ENCODE measurements at regions not wholly inside any gene's neighbourhood (a gene's known extent, or its start where the extent isn't known, plus 50 kb on each side); places are given as distances from the start of the nearest gene placed in this dataset.
"Not testable (repeated sequence)": the region's sequence is repeated elsewhere in the genome, so short reads cannot be mapped to it uniquely, and the experiment has no call there.

- 57 to 61% methylated on average over 2 of the region's 2 CpGs for WGBS, 2 donors
- ATAC-seq (ENCODE audit: low FRiP score in 2 of 2): no peak
- DNase-seq: no peak
- no peaks in the 10 kb centered on the region for H3K9me3 ChIP-seq
- no peak overlapping the region for H3K4me3 ChIP-seq
- no peaks in the 10 kb centered on the region for H3K36me3 ChIP-seq
- no peaks in the 10 kb centered on the region for H3K4me1 ChIP-seq
- no peaks in the 10 kb centered on the region for H3K27me3 ChIP-seq
- H3K27ac ChIP-seq: no peak overlapping the region
- TF ChIP-seq EP300 (IDR thresholded peaks at IDR 0.05) (no peak), POLR2AphosphoS5 (IDR thresholded peaks at IDR 0.05) (no peak), CTCF (IDR thresholded peaks at IDR 0.05) (no peak), POLR2A (IDR thresholded peaks at IDR 0.05) (no peak)
These were observed 682.6 kb downstream of the CBLN4 start for GRCh38 chr20:55322745-55323144.

- Histone ChIP-seq H3K27me3 (no peaks in the 10 kb centered on the region), H3K36me3 (no peaks in the 10 kb centered on the region), H3K4me1 (no peaks in the 10 kb centered on the region), H3K9me3 (no peaks in the 10 kb centered on the region), H3K4me3 (no peak overlapping the region), H3K27ac (no peak overlapping the region)
- WGBS, 2 donors: 58 to 59% methylated on average over 1 of the region's 1 CpG
- no peak for DNase-seq
- ATAC-seq (ENCODE audit: low FRiP score in 2 of 2): no peak
- no peak for TF ChIP-seq CTCF (IDR thresholded peaks at IDR 0.05)
- no peak for TF ChIP-seq POLR2A (IDR thresholded peaks at IDR 0.05)
- TF ChIP-seq POLR2AphosphoS5 (IDR thresholded peaks at IDR 0.05): no peak
- no peak for TF ChIP-seq EP300 (IDR thresholded peaks at IDR 0.05)
These were observed 688.6 kb downstream of the CBLN4 start for GRCh38 chr20:55316753-55317152.

- H3K4me3 ChIP-seq: not testable (repeated sequence)
These were observed 694.5 kb downstream of the CBLN4 start for GRCh38 chr20:55310844-55311243.

GRCh38 chr20:55291261-55291660, 714.1 kb downstream of the CBLN4 start:
- no peak overlapping the region for H3K4me3 ChIP-seq
- TF ChIP-seq CTCF (IDR thresholded peaks at IDR 0.05) (no peak), EP300 (IDR thresholded peaks at IDR 0.05) (no peak), POLR2AphosphoS5 (IDR thresholded peaks at IDR 0.05) (no peak), POLR2A (IDR thresholded peaks at IDR 0.05) (no peak)
- ATAC-seq (ENCODE audit: low FRiP score in 2 of 2): no peak
- H3K27me3 ChIP-seq: no peaks in the 10 kb centered on the region
- 82 to 89% methylated on average over 1 of the region's 1 CpG for WGBS, 2 donors
- no peaks in the 10 kb centered on the region for H3K9me3 ChIP-seq
- DNase-seq: no peak
- no peak overlapping the region for H3K27ac ChIP-seq
- H3K36me3 ChIP-seq: no peaks in the 10 kb centered on the region
- no peaks in the 10 kb centered on the region for H3K4me1 ChIP-seq

More at GRCh38 chr20:55310844-55311243, 694.5 kb downstream of the CBLN4 start:
- not testable (repeated sequence) for H3K36me3 ChIP-seq; ATAC-seq (ENCODE audit: low FRiP score in 2 of 2); H3K9me3 ChIP-seq; DNase-seq; H3K4me1 ChIP-seq; H3K27me3 ChIP-seq; H3K27ac ChIP-seq

GRCh38 chr20:55283889-55284288, 721.4 kb downstream of the CBLN4 start:
- no peaks in the 10 kb centered on the region for H3K36me3 ChIP-seq
- no peaks in the 10 kb centered on the region for H3K27me3 ChIP-seq
- no peak overlapping the region for H3K27ac ChIP-seq
- 72 to 78% methylated on average over 2 of the region's 2 CpGs for WGBS, 2 donors
- H3K4me1 ChIP-seq: no peaks in the 10 kb centered on the region
- no peak for TF ChIP-seq POLR2AphosphoS5 (IDR thresholded peaks at IDR 0.05)
- no peak for TF ChIP-seq CTCF (IDR thresholded peaks at IDR 0.05)
- TF ChIP-seq POLR2A (IDR thresholded peaks at IDR 0.05): no peak
- TF ChIP-seq EP300 (IDR thresholded peaks at IDR 0.05): no peak
- H3K9me3 ChIP-seq: no peaks in the 10 kb centered on the region
- no peak overlapping the region for H3K4me3 ChIP-seq
- DNase-seq (no peak), ATAC-seq (ENCODE audit: low FRiP score in 2 of 2) (no peak)
